ENCODE measurements at regions not wholly inside any gene's neighbourhood (a gene's known extent, or its start where the extent isn't known, plus 50 kb on each side); places are given as distances from the start of the nearest gene placed in this dataset.

DNA sequence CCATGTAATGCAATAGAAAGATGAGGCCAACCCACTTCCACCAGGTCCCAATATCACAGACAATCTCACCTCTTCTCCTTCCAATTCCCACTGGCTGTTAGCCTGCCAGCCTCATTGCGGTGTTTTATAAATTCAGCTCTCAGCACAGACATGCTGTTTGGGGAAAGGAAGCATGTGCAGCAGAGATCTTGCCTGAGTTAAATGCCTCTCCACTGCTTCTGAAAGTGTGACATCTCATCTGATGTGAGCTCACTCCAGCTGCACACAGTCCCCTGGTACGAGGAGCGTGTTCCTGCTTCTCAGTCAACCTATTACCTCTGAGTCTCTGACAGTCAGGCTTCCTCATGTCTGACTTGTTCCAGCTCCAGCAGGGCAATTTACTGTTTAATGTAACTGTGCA lies 122.7 kb upstream of the GUCY1A2 start:
- BruUV-seq (replicated peaks), result no TSS peak
- TF ChIP-seq EZH2 (IDR thresholded peaks at IDR 0.05; ENCODE audit: low read depth), result no peak
- TF ChIP-seq, protein P1, sequence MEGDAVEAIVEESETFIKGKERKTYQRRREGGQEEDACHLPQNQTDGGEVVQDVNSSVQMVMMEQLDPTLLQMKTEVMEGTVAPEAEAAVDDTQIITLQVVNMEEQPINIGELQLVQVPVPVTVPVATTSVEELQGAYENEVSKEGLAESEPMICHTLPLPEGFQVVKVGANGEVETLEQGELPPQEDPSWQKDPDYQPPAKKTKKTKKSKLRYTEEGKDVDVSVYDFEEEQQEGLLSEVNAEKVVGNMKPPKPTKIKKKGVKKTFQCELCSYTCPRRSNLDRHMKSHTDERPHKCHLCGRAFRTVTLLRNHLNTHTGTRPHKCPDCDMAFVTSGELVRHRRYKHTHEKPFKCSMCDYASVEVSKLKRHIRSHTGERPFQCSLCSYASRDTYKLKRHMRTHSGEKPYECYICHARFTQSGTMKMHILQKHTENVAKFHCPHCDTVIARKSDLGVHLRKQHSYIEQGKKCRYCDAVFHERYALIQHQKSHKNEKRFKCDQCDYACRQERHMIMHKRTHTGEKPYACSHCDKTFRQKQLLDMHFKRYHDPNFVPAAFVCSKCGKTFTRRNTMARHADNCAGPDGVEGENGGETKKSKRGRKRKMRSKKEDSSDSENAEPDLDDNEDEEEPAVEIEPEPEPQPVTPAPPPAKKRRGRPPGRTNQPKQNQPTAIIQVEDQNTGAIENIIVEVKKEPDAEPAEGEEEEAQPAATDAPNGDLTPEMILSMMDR (conservative IDR thresholded peaks at IDR 0.05), result no peak
- intact Hi-C loops (cut with micrococcal nuclease; ENCODE audit: unreplicated experiment), result no loop called here

DNA sequence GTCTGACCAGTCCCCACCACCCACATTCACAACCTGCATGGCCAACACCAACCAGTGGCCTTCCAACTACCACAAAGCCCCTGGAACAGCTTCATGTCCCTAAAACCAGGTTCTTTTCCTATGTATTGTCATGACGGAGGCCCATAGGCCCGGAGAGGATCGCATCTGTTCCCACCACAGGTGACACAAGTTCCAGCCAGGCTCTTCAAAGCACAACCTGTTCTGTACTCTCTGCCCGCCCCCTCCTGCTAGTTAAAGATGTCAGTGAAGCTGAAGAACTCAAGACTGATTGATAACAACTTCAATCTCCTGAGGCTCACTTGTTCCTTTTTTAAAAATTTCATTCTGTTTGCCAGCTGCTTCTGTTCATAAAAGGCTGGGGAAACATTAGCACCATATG lies 121.1 kb upstream of the GUCY1A2 start:
- Histone ChIP-seq H3K4me1 (replicated peaks; ENCODE audit: insufficient read depth) (no peaks in the 10 kb centered on the region), H2AFZ (no peak overlapping the region), H3K27ac (no peak overlapping the region), H4K20me1 (ENCODE audit: insufficient read depth) (no peaks in the 10 kb centered on the region), H3K79me2 (ENCODE audit: low read depth) (no peaks in the 10 kb centered on the region), H3F3A (ENCODE audit: insufficient read depth, low read depth) (no peaks in the 10 kb centered on the region), H3K36me3 (ENCODE audit: low read depth) (no peaks in the 10 kb centered on the region), H3K4me2 (no peak overlapping the region), H3K9me2 (ENCODE audit: insufficient read depth) (no peaks in the 10 kb centered on the region), H3K9me3 (ENCODE audit: insufficient read depth, low read depth) (0 out of 2 replicates have a peak, but pooled peaks cover 5% of the 10 kb centered on the region), H3K4me3 (no peak overlapping the region), H3K27me3 (ENCODE audit: insufficient read depth, low read depth) (no peaks in the 10 kb centered on the region)
- TF ChIP-seq, protein P1 (conservative IDR thresholded peaks at IDR 0.05), result no peak
- no peak for TF ChIP-seq EZH2 (IDR thresholded peaks at IDR 0.05; ENCODE audit: low read depth)
- intact Hi-C loops (cut with micrococcal nuclease; ENCODE audit: unreplicated experiment), result no loop called here
- DNase-seq, result no peak
- ChIA-PET CTCF (no interaction called here), POLR2A (ENCODE audit: unreplicated experiment) (no interaction called here)
- no TSS peak for BruUV-seq (replicated peaks)

More for the DNA sequence above, 122.7 kb upstream of the GUCY1A2 start:
- Histone ChIP-seq H3K9me2 (ENCODE audit: insufficient read depth) (no peaks in the 10 kb centered on the region), H3F3A (ENCODE audit: insufficient read depth, low read depth) (no peaks in the 10 kb centered on the region), H2AFZ (no peak overlapping the region), H3K4me2 (no peak overlapping the region), H3K79me2 (ENCODE audit: low read depth) (no peaks in the 10 kb centered on the region), H4K20me1 (ENCODE audit: insufficient read depth) (no peaks in the 10 kb centered on the region), H3K36me3 (ENCODE audit: low read depth) (no peaks in the 10 kb centered on the region), H3K27me3 (ENCODE audit: insufficient read depth, low read depth) (no peaks in the 10 kb centered on the region), H3K4me1 (replicated peaks; ENCODE audit: insufficient read depth) (no peaks in the 10 kb centered on the region), H3K27ac (no peak overlapping the region), H3K4me3 (no peak overlapping the region), H3K9me3 (ENCODE audit: insufficient read depth, low read depth) (0 out of 2 replicates have a peak, but pooled peaks cover 5% of the 10 kb centered on the region)
- POLR2A ChIA-PET (ENCODE audit: unreplicated experiment), result no interaction called here
- no peak for DNase-seq
- CTCF ChIA-PET, result no interaction called here

DNA sequence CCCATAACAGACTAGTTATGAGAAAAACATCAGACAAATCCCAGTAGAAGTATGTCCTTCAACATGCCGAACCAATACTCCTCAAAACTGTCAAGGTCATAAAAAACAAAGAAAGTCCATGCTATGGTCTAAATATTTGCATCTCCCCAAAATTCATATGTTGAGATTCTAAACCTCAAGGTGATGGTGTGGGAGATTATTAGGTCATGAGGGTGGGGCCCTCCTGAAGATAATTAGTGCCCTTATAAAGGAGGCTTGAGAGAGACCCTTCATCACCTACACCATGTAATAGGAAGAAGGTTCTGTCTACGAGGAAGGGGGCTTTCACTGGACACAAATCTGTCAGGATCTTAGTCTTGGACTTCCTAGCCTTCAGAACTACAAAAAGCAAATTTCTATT lies 118.6 kb upstream of the GUCY1A2 start:
- no TSS peak for BruUV-seq (replicated peaks)
- intact Hi-C loops (cut with micrococcal nuclease; ENCODE audit: unreplicated experiment), result no loop called here
- POLR2A ChIA-PET (ENCODE audit: unreplicated experiment), result no interaction called here
- Histone ChIP-seq H3K9me3 (ENCODE audit: insufficient read depth, low read depth) (0 out of 2 replicates have a peak, but pooled peaks cover 5% of the 10 kb centered on the region), H3K4me1 (replicated peaks; ENCODE audit: insufficient read depth) (no peaks in the 10 kb centered on the region), H2AFZ (no peak overlapping the region), H3K4me2 (no peak overlapping the region), H3K27ac (no peak overlapping the region), H3K27me3 (ENCODE audit: insufficient read depth, low read depth) (no peaks in the 10 kb centered on the region), H4K20me1 (ENCODE audit: insufficient read depth) (no peaks in the 10 kb centered on the region), H3K79me2 (ENCODE audit: low read depth) (no peaks in the 10 kb centered on the region), H3K4me3 (no peak overlapping the region), H3K36me3 (ENCODE audit: low read depth) (no peaks in the 10 kb centered on the region), H3F3A (ENCODE audit: insufficient read depth, low read depth) (no peaks in the 10 kb centered on the region), H3K9me2 (ENCODE audit: insufficient read depth) (no peaks in the 10 kb centered on the region)
- CTCF ChIA-PET, result no interaction called here
- no peak for DNase-seq
- TF ChIP-seq, protein P1 (conservative IDR thresholded peaks at IDR 0.05), result no peak
- TF ChIP-seq EZH2 (IDR thresholded peaks at IDR 0.05; ENCODE audit: low read depth), result no peak
